HG03354 (cell line): ENCODE measurements at regions not wholly inside any gene's neighbourhood (a gene's known extent, or its start where the extent isn't known, plus 50 kb on each side); places are given as distances from the start of the nearest gene placed in this dataset.

Experiments used
- ATAC-seq: cut with Tn5 transposase; IDR thresholded peaks from one replicate; pipeline ENCODE4 v1.9.1; 2021; ENCODE audit warnings: mild to moderate bottlenecking; ENCODE audit not compliant: unreplicated experiment, poor library complexity, severe bottlenecking

GRCh38 chr9:84169240-84169639 is 171.3 kb downstream of the SLC28A3 start:
- ATAC-seq: no peak

- ATAC-seq: no peak
Observed at GRCh38 chr9:84170521-84171141, 169.9 kb downstream of the SLC28A3 start.

GRCh38 chr9:84173961-84174360 is 166.6 kb downstream of the SLC28A3 start:
- ATAC-seq: no peak

GRCh38 chr9:84174486-84174885 is 166.1 kb downstream of the SLC28A3 start:
- ATAC-seq: no peak

- no peak for ATAC-seq
Observed at GRCh38 chr9:84177407-84177806, 163.2 kb downstream of the SLC28A3 start.

- ATAC-seq: no peak
Observed at GRCh38 chr9:84179531-84179930, 161.0 kb downstream of the SLC28A3 start.

GRCh38 chr9:84187090-84187489 is 153.5 kb downstream of the SLC28A3 start:
- no peak for ATAC-seq

GRCh38 chr9:84189904-84190303 is 150.7 kb downstream of the SLC28A3 start:
- no peak for ATAC-seq

GRCh38 chr9:84190411-84190810 is 150.1 kb downstream of the SLC28A3 start:
- no peak for ATAC-seq

GRCh38 chr9:84206801-84207370 is 133.7 kb downstream of the SLC28A3 start:
- no peak for ATAC-seq

GRCh38 chr9:84207491-84207951 is 133.0 kb downstream of the SLC28A3 start:
- no peak for ATAC-seq

- ATAC-seq: no peak
Observed at GRCh38 chr9:84212246-84212645, 128.3 kb downstream of the SLC28A3 start.

- ATAC-seq: no peak
Observed at GRCh38 chr9:84212982-84213381, 127.6 kb downstream of the SLC28A3 start.

- no peak for ATAC-seq
Observed at GRCh38 chr9:84216151-84216550, 124.4 kb downstream of the SLC28A3 start.

GRCh38 chr9:84218322-84218721 is 122.2 kb downstream of the SLC28A3 start:
- no peak for ATAC-seq

GRCh38 chr9:84224246-84224645 is 116.3 kb downstream of the SLC28A3 start:
- ATAC-seq: no peak
